Large intestine (tissue), 3 donors: ENCODE measurements at regions not wholly inside any gene's neighbourhood (a gene's known extent, or its start where the extent isn't known, plus 50 kb on each side); places are given as distances from the start of the nearest gene placed in this dataset.
A peak's percentile ranks its signal among the peaks of the same experiment; 100 is the strongest.

Source experiments
- DNase-seq, 2 donors: peaks; one replicate each; pipeline versions ENCODE4 v3.0.0 to v3.0.0-alpha.2; 2013
- H3K27ac ChIP-seq: one replicate; pipeline ENCODE4 v1.5.1; 2013; ENCODE audit warnings: low read length
- H3K27me3 ChIP-seq: 2 replicates; pipeline ENCODE4 v1.6.1; 2013; ENCODE audit warnings: low read length; ENCODE audit not compliant: control insufficient read depth, insufficient read depth
- H3K36me3 ChIP-seq: 2 replicates; pipeline ENCODE4 v1.6.1; 2013; ENCODE audit warnings: low read length; ENCODE audit not compliant: control insufficient read depth, insufficient read depth
- H3K4me1 ChIP-seq: one replicate; pipeline ENCODE4 v1.6.1; 2013; ENCODE audit warnings: low read length; ENCODE audit not compliant: control insufficient read depth, insufficient read depth
- H3K4me3 ChIP-seq: one replicate; pipeline ENCODE4 v1.5.1; 2013; ENCODE audit warnings: low read length
- H3K9me3 ChIP-seq: one replicate; pipeline ENCODE4 v1.6.1; 2013; ENCODE audit warnings: mild to moderate bottlenecking, low read depth, low read length, moderate library complexity; ENCODE audit not compliant: control insufficient read depth
- WGBS: methylation state at CpG from one replicate; pipeline ENCODE4 v1.1.5; 2013; ENCODE audit warnings: low lambda C conversion rate; ENCODE audit not compliant: insufficient coverage; 5-methylcytosine and 5-hydroxymethylcytosine counted together

DNA sequence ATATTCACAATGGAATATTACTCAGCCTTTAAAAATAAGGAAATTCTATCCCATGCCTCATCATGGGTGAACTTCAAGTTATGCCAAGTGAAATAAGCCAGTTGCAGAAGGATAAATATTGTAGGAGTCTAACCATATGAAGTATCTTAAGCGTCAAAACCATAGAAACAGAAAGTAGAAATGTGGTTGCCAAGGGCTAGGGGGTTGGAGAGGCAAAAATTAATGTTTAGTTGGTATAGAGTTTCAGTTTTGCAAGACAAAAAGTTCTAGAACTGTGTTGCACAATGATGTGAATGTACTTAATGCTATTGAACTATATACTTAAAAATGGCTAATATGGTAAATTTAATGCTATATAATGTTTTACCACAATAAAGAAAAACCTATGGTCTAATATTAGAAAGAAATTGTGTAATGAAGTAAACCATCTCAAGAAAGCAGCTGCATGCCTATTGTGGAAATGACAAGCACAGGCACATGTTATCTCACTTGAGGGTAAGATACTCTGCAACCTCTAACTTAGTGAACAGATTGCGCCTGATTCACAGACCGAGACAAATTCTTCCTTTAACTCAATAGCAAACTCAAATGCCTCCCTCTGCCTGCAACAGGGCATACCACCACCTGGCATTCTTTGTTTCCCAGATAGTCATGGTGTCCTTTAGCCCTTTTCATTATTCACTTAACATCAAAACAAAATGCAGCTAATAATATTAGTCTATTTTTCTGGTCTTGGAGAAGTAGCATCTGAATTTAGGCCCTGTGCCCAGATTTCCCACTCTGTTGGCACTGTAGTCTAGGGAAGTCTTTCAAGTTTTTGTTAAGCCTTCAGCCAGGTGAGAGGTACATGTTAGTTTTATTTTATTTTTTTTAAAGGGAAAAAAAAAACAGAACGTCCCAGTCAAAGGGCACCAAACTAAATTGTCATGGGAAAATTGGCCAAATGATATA lies 80.2 kb upstream of the ACP3 start:
- no peaks in the 10 kb centered on the region for H3K27me3 ChIP-seq
- WGBS, result 80% methylated on average over 2 of the region's 4 CpGs
- H3K27ac ChIP-seq, result no peak overlapping the region
- no peaks in the 10 kb centered on the region for H3K9me3 ChIP-seq
- H3K4me3 ChIP-seq, result no peak overlapping the region
- no peaks in the 10 kb centered on the region for H3K4me1 ChIP-seq
- no peaks in the 10 kb centered on the region for H3K36me3 ChIP-seq
- no peak for DNase-seq

- DNase-seq, result no peak
- no peak overlapping the region for H3K4me3 ChIP-seq
- no peaks in the 10 kb centered on the region for H3K27me3 ChIP-seq
- no peaks in the 10 kb centered on the region for H3K36me3 ChIP-seq
- H3K9me3 ChIP-seq, result no peaks in the 10 kb centered on the region
- H3K27ac ChIP-seq, result no peak overlapping the region
- no peaks in the 10 kb centered on the region for H3K4me1 ChIP-seq
Observed at GRCh38 chr3:132237652-132238032, 79.6 kb upstream of the ACP3 start.

GRCh38 chr3:132239587-132239986 lies 77.6 kb upstream of the ACP3 start:
- Histone ChIP-seq H3K36me3 (no peaks in the 10 kb centered on the region), H3K4me1 (no peaks in the 10 kb centered on the region), H3K9me3 (no peaks in the 10 kb centered on the region), H3K4me3 (no peak overlapping the region), H3K27me3 (no peaks in the 10 kb centered on the region), H3K27ac (no peak overlapping the region)
- no peak for DNase-seq

GRCh38 chr3:132241776-132242514 lies 75.3 kb upstream of the ACP3 start:
- Histone ChIP-seq H3K4me1 (no peaks in the 10 kb centered on the region), H3K4me3 (no peak overlapping the region), H3K27ac (no peak overlapping the region), H3K9me3 (no peaks in the 10 kb centered on the region), H3K27me3 (no peaks in the 10 kb centered on the region), H3K36me3 (no peaks in the 10 kb centered on the region)
- no CpG with 5 or more reads among the region's 3 CpGs for WGBS
- DNase-seq, result no peak

DNA sequence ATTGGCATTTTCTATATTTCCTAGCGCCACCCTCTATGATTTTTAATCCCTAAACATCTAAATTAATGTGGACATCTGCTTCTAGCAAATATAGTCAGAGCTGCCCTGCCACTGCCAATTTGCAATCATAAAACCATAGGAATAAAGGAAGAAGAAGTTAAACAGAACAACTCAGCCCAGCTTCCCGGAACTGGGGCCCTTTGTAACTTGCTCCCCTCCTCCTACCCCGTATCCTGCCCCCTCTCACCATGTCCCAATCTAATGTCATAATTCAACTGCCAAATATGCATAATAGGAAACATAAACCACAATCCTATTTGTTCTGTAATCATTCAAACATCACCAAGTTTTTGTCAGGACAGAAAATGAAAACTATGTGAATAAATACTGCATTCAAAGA lies 74.4 kb upstream of the ACP3 start:
- no peak for DNase-seq
- Histone ChIP-seq H3K9me3 (no peaks in the 10 kb centered on the region), H3K4me3 (no peak overlapping the region), H3K36me3 (no peaks in the 10 kb centered on the region), H3K27me3 (no peaks in the 10 kb centered on the region), H3K4me1 (no peaks in the 10 kb centered on the region), H3K27ac (no peak overlapping the region)
- WGBS, result 100% methylated on average over 1 of the region's 3 CpGs

GRCh38 chr3:132245552-132246142 lies 71.6 kb upstream of the ACP3 start:
- no peak overlapping the region for H3K4me3 ChIP-seq
- H3K36me3 ChIP-seq, result no peaks in the 10 kb centered on the region
- H3K27ac ChIP-seq, result no peak overlapping the region
- H3K4me1 ChIP-seq, result no peaks in the 10 kb centered on the region
- H3K9me3 ChIP-seq, result no peaks in the 10 kb centered on the region
- H3K27me3 ChIP-seq, result no peaks in the 10 kb centered on the region
- WGBS, result no CpG with 5 or more reads among the region's 3 CpGs
- DNase-seq, result no peak

DNA sequence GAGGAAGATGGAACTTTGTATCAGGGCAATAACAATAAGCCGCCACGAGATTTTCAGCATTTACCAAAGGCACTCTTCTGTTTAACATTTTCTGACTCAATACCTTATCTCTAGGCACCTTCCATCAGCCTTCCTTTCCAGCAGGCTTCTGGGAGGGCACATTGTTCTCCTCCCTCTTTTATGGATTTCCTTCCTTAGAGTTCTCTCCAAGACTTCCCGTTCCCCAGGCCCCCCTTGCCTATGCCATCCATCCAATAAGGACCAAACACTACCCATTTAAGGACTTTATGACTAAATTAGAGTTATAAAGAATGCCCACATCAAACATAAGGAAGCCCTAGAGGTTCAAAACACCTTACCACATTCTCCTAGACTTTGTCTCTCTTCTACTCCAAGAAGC lies 71.0 kb upstream of the ACP3 start:
- WGBS, result no CpG with 5 or more reads among the region's 3 CpGs
- H3K27me3 ChIP-seq, result no peaks in the 10 kb centered on the region
- DNase-seq, result no peak
- no peaks in the 10 kb centered on the region for H3K36me3 ChIP-seq
- H3K4me3 ChIP-seq, result no peak overlapping the region
- H3K27ac ChIP-seq, result no peak overlapping the region
- H3K4me1 ChIP-seq, result no peaks in the 10 kb centered on the region
- H3K9me3 ChIP-seq, result no peaks in the 10 kb centered on the region

DNA sequence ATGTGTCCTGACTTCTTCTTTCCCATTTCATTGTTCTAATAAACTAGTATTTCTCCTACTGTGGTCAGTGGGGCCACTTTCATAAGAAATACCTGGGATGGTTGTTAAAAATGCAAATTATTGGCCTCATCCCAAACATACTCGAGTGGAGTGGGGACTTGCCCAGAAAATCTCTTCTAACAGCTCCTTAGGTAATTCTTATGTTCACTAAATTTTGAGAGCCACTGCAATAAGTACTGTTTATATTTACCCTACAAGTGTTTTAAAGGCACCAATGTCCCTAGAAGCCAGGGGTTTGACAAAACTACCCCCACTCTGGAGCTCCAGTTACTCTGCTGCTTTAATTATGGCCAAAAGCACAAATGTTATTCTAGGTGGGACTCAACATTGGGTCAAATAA lies 70.0 kb upstream of the ACP3 start:
- no peak overlapping the region for H3K4me3 ChIP-seq
- no peak overlapping the region for H3K27ac ChIP-seq
- WGBS, result 67% methylated on average over 1 of the region's 1 CpG
- H3K27me3 ChIP-seq, result no peaks in the 10 kb centered on the region
- H3K4me1 ChIP-seq, result no peaks in the 10 kb centered on the region
- no peaks in the 10 kb centered on the region for H3K9me3 ChIP-seq
- no peaks in the 10 kb centered on the region for H3K36me3 ChIP-seq
- DNase-seq, result no peak

GRCh38 chr3:132248490-132248889 lies 68.7 kb upstream of the ACP3 start:
- no peaks in the 10 kb centered on the region for H3K36me3 ChIP-seq
- no peaks in the 10 kb centered on the region for H3K4me1 ChIP-seq
- no peak for DNase-seq
- no peak overlapping the region for H3K4me3 ChIP-seq
- no peaks in the 10 kb centered on the region for H3K9me3 ChIP-seq
- H3K27ac ChIP-seq, result no peak overlapping the region
- H3K27me3 ChIP-seq, result no peaks in the 10 kb centered on the region
- no CpG with 5 or more reads among the region's 1 CpG for WGBS

- Histone ChIP-seq H3K9me3 (no peaks in the 10 kb centered on the region), H3K4me3 (no peak overlapping the region), H3K4me1 (no peaks in the 10 kb centered on the region), H3K36me3 (no peaks in the 10 kb centered on the region), H3K27ac (no peak overlapping the region), H3K27me3 (no peaks in the 10 kb centered on the region)
- peak in 1 of 2 donors; percentile 41 for DNase-seq
- WGBS, result 37% methylated on average over 2 of the region's 4 CpGs
Observed at GRCh38 chr3:132253262-132253878, 63.8 kb upstream of the ACP3 start.
